ENCODE measurements at regions not wholly inside any gene's neighbourhood (a gene's known extent, or its start where the extent isn't known, plus 50 kb on each side); places are given as distances from the start of the nearest gene placed in this dataset.

DNA sequence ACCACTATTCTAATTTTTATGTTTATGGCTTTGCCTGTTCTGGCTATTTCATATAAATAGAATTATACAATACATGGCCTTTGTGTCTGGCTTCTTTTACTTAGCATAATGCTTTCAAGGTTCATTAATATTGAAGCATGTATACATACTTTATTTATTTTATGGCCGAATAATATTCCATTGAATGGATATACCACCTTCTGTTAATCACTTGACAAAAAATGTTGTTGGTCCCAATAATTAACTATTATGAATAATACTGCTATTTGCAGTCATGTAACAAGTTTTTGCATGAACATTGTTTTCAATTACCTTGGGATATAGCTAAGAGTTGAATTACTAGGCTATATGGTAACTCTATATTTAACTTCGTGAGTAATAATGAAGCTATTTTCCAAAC, 767.5 kb downstream of the INHBA start:
- DNase-seq (ENCODE audit: low read depth in 2 of 2), result no peak

DNA sequence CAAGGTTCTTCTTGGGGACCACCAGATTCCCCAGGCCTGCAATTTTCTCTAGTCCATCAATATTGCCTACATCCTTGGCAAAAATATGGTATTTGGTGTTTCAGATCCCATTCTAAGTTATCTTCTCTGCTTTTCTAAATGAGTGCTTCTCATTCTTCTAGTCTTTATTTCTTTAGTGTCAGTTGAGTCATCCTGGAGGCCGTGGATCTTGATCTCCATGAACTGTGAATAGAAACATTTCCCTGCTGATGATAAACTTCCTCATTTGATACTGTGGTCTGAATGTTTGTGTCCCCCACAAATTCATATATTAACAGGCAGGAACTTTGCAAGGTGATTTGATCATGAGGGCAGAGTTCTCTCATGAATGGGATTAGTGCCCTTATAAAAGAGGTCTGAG, 779.3 kb downstream of the INHBA start:
- DNase-seq (ENCODE audit: low read depth in 2 of 2), result no peak

DNA sequence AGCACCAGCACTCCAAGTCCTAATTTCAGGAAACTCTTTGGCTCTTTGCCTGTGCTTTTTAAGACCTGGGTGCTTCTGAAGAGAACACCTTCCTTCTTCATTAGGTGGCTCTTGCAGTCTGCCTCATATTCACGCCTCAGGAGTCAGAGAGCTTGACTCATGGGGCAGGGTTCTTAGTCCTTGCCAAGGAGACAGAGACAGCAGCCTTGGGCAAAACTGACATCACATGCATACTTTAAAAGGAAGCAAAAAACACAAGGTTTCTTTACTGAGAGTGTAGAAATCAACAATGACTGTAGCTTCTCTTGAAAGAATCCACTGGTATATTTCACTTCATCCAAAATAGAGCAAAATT, 780.6 kb downstream of the INHBA start:
- DNase-seq (ENCODE audit: low read depth in 2 of 2), result no peak

DNA sequence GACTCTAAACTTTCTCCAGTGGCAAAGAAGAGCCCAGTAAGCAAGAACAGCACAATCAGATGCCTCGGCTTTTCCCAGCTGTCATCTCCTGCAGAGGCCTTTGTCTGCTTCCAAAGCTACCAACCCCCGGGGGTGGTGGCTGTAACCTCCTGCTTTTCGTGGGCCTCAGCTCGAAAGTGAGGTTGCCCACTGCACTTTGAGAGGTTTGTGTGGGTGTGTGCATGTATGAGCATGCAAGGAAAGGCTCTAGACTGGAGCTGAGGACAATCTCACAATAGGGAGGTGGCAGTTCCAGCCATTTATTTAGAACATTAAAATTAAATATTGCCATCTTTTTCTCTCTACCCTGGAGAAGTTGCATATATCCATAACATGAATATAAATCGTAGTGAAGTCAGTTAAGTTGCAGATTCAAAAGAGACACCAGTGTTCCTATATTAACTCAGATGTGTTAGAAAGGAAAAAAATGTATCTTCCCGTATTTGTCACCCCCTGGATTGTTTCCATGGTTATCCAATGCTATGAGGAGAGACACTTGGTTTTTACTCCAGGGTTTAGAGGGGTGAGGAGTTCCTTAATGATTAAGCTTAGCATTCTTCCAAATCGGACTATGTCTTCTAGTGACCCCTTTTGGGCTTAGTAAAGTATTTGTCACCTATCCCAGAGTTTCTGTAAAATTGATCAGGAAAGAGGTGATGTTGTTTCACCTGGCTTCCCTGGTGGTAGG, 781.1 kb downstream of the INHBA start:
- DNase-seq (ENCODE audit: low read depth in 2 of 2), result no peak

DNA sequence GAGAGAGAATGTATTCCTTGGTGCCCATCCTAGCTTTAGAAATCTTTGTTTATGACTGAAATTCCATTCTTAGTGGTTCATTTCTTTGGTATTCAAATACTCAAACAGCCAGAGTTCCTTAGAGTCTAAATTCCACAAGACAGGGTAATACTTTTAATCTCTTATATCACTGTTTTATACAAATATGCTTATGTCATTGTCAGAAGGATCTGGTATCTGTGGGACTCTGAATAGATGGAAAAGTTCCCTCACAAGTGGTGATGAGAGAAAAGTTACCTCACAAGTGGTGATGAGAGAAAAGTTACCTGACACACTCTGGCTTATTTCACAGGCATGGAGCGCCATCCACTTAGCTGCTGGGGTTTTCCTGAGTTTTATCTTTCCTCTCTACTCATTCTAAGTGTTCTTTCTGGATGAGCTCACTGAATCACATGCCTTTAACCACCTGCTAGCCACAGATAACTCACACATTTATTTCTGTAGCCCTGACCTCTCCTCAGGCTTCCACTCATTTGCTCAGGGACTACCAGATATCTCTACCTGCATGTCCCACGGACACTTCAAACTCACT, 784.0 kb downstream of the SUGCT start:
- no peak for DNase-seq (ENCODE audit: low read depth in 2 of 2)

DNA sequence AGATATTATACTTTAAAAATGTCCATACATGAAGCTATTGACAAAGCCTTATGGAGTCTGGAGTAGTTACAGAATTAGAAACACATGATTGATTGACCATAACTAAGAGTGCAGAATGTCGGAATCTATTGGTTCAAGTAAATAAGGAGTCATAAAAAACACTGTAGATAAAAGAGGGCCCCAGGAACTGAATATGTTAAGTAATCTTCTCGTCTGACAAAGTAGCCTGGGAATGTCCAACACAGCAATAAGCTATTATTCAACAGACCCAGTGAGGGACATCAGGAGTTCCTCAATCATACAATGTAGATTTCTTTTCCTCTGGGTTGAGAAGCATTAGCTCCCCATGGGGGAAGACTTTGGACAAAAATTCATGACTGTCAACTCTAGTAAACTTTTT, 782.0 kb downstream of the SUGCT start:
- no peak for DNase-seq (ENCODE audit: low read depth in 2 of 2)

DNA sequence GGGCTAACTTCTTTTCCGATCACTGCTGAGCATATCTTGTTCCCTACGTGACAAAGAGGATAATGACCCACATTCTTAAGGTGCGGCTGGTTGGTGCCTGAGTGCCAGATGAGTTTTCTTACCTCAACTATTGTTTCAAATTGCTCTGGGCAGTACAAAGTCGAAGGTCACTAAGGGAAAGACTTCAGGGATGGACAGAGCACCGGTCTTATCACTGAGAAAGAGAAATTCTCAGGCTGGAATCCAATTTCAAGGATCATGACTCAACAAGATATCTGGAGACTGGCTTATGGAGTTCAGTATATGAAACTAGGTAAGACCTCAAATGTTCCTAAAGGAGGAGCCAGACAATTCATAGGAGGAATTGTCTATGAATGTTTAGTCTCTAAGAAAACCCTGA, 780.3 kb downstream of the SUGCT start:
- no peak for DNase-seq (ENCODE audit: low read depth in 2 of 2)
